T-helper 1 cell treated with Interleukin-12 subunit alpha and Interleukin-12 subunit beta and Interleukin-4 antibody, amounts not matched to agents 30 ng/mL and 1 ng/mL, for 36 hours (primary cell): ENCODE measurements at regions not wholly inside any gene's neighbourhood (a gene's known extent, or its start where the extent isn't known, plus 50 kb on each side); places are given as distances from the start of the nearest gene placed in this dataset.
"Not testable (repeated sequence)": the region's sequence is repeated elsewhere in the genome, so short reads cannot be mapped to it uniquely, and the experiment has no call there.

Source experiments
- intact Hi-C: fragments of 100-400 bp; cut with micrococcal nuclease; formaldehyde crosslinking; loops from one replicate; pipeline ENCODE4 v1.15.1; 2024

DNA sequence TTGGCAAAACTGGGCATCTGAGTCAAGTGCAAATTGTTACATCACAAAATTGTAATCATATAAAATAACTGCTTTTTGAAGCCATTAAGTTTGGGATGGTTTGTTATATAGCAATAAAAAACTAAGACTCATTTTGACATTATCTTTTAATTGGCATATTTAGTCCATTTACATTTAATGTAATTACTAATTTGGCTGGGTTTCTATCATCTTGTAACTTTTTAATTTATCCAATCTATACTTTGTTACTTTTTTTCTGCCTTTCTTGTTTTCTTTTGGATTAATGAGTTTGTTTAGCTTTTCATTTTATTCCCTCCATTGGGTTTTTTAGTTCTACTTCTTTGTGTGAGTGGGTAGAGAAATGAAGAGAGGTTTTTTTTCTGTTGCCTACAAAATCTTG is 76.3 kb downstream of the DRAM2 start:
- intact Hi-C loops = no loop called here

GRCh38 chr1:111062624-111063023 is 77.3 kb downstream of the DRAM2 start:
- intact Hi-C loops = no loop called here

- intact Hi-C loops = no loop called here
Observed at GRCh38 chr1:111062081-111062480, 77.8 kb downstream of the DRAM2 start.

GRCh38 chr1:111054656-111055055 is 85.2 kb downstream of the DRAM2 start:
- intact Hi-C loops = no loop called here

DNA sequence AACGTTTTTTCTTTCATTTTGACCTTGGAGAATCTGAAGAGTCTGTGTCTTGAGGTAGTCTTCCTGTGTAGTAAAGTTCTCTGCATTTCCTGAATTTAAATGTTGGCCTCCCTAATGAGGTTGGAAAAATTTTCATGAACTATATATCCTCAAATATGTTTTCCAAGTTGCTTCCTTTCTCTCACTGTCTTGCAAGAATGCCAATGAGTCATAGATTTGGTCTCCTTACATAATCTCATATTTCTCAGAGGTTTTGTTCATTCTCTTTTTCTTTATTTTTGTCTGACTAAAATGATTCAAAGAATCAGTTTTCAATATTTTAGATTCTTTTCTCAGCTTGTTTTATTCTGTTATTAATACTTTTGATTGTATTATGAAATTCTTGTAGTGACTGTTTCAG is 87.6 kb downstream of the DRAM2 start:
- intact Hi-C loops = no loop called here

GRCh38 chr1:111048253-111048652 is 84.5 kb upstream of the LRIF1 start:
- intact Hi-C loops = not testable (repeated sequence)

DNA sequence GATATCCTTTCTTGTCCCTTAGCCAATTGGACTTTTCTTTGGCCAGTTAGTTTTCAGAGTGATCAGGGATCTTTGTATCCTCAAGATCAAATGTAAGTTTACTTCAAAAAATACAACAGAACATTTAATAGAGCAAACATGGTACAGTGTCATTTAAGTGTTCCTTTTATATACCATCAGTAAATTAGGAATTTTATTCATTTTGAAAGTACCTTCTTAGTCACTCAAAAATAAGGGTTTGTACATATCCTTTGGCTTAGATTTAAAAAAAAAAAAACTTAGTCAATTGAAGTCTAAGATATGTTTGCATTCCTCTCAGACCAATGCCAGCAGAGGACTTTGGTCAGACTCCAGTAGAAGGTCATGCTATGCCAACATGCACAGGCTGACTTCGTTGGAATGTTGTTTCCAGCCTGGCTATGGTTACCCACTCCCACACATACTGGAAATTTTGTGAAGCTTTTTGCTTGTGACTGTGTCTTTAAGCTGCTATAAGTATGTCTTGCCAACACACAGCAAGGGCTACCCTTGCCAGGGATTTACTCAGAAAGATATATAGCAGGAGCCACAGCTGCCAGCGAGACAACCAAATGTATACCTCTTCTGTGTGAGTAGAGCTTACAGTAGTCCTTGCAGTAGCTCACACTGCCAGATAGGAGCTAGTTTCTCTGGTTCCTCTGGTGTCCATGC is 81.5 kb upstream of the LRIF1 start:
- intact Hi-C loops = no loop called here

- intact Hi-C loops = loop anchor here (1.0 to 5.0 kb wide), 2 partner anchors 150 to 249 kb away; no protein-coding TSS in a partner anchor
Observed at GRCh38 chr1:111032295-111032897, 68.7 kb upstream of the LRIF1 start.

GRCh38 chr1:111030590-111030989 is 66.9 kb upstream of the LRIF1 start:
- intact Hi-C loops = loop anchor here (1.0 to 5.0 kb wide), 5 partner anchors 148 to 738 kb away; no protein-coding TSS in a partner anchor

DNA sequence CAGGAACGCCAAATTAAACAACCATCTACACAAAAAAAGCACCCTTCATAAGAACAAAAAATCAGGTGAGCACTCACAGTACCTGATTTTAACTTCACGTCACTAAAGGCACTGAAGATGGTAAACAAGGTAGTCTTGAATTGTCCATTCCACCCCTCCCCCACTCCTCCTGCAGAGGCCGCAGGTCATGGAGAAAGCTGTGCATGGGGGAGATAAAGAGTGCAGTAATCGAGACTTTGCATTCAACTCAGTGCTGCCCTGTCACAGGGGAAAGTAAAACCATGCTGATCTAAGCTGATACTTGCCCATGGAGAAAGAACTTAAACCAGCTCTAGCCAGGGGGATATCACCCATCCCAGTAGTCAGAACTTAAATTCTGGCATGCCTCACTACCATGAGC is 61.4 kb upstream of the LRIF1 start:
- intact Hi-C loops = no loop called here

GRCh38 chr1:111015222-111015621 is 51.5 kb upstream of the LRIF1 start:
- intact Hi-C loops = no loop called here
